ENCODE measurements at regions not wholly inside any gene's neighbourhood (a gene's known extent, or its start where the extent isn't known, plus 50 kb on each side); places are given as distances from the start of the nearest gene placed in this dataset.

DNA sequence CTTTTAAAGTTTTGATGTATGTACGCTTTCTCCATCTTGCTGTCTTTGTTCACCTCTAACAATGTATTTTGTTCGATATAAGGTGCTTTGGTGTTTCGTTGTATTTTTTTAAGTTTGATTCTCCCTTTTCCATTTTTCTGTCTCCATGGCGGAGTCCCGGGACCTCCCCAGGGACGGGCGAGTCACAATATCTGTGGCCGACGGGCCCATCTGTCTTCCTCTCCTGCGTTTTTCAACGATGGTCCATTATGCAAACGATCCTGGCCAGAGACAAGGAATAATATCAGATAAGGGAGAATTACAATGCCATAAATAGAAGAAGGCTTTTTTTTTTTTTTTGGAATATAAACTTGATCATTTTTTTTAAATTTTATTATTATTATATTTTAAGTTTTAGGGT is 112.3 kb upstream of the SHOX start:
- no peak overlapping the region for H3K4me3 ChIP-seq
- no peak overlapping the region for H3K27ac ChIP-seq (ENCODE audit: low read depth in 1 of 2, low read length in 1 of 2)
- no peaks in the 10 kb centered on the region for H3K27me3 ChIP-seq (ENCODE audit: control insufficient read depth in 3 of 3, insufficient read depth in 3 of 3, low read length in 2 of 3)
- H3K9me3 ChIP-seq (ENCODE audit: control insufficient read depth in 4 of 4, insufficient read depth in 3 of 4, low read length in 3 of 4) = no peaks in the 10 kb centered on the region
- DNase-seq (no peak), ATAC-seq (ENCODE audit: insufficient read depth, low FRiP score) (no peak)
- no peaks in the 10 kb centered on the region for H3K4me1 ChIP-seq (ENCODE audit: control insufficient read depth in 5 of 5, insufficient read depth in 5 of 5, low read length in 5 of 5)
- no peaks in the 10 kb centered on the region for H3K36me3 ChIP-seq (ENCODE audit: control insufficient read depth in 4 of 4, insufficient read depth in 4 of 4, low read length in 4 of 4)
- TF ChIP-seq, protein P1, sequence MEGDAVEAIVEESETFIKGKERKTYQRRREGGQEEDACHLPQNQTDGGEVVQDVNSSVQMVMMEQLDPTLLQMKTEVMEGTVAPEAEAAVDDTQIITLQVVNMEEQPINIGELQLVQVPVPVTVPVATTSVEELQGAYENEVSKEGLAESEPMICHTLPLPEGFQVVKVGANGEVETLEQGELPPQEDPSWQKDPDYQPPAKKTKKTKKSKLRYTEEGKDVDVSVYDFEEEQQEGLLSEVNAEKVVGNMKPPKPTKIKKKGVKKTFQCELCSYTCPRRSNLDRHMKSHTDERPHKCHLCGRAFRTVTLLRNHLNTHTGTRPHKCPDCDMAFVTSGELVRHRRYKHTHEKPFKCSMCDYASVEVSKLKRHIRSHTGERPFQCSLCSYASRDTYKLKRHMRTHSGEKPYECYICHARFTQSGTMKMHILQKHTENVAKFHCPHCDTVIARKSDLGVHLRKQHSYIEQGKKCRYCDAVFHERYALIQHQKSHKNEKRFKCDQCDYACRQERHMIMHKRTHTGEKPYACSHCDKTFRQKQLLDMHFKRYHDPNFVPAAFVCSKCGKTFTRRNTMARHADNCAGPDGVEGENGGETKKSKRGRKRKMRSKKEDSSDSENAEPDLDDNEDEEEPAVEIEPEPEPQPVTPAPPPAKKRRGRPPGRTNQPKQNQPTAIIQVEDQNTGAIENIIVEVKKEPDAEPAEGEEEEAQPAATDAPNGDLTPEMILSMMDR (IDR thresholded peaks at IDR 0.05; ENCODE audit: control extremely low read depth, extremely low read depth) = no peak
- no peak overlapping the region for H3K9ac ChIP-seq (ENCODE audit: insufficient read depth in 1 of 2, low read length in 2 of 2)
- 77 to 81% methylated on average over 12 of the region's 12 CpGs for WGBS, 2 donors

GRCh38 chrX:519741-520140 is 110.8 kb upstream of the SHOX start:
- Histone ChIP-seq H3K27ac (ENCODE audit: low read depth in 1 of 2, low read length in 1 of 2) (no peak overlapping the region), H3K9me3 (ENCODE audit: control insufficient read depth in 4 of 4, insufficient read depth in 3 of 4, low read length in 3 of 4) (no peaks in the 10 kb centered on the region), H3K4me3 (no peak overlapping the region), H3K4me1 (ENCODE audit: control insufficient read depth in 5 of 5, insufficient read depth in 5 of 5, low read length in 5 of 5) (no peaks in the 10 kb centered on the region), H3K36me3 (ENCODE audit: control insufficient read depth in 4 of 4, insufficient read depth in 4 of 4, low read length in 4 of 4) (no peaks in the 10 kb centered on the region), H3K9ac (ENCODE audit: insufficient read depth in 1 of 2, low read length in 2 of 2) (no peak overlapping the region), H3K27me3 (ENCODE audit: control insufficient read depth in 3 of 3, insufficient read depth in 3 of 3, low read length in 2 of 3) (no peaks in the 10 kb centered on the region)
- ATAC-seq (ENCODE audit: insufficient read depth, low FRiP score) (no peak), DNase-seq (no peak)
- 18 to 36% methylated on average over 9 of the region's 9 CpGs for WGBS, 2 donors
- TF ChIP-seq, protein P1 (IDR thresholded peaks at IDR 0.05; ENCODE audit: control extremely low read depth, extremely low read depth) = no peak

DNA sequence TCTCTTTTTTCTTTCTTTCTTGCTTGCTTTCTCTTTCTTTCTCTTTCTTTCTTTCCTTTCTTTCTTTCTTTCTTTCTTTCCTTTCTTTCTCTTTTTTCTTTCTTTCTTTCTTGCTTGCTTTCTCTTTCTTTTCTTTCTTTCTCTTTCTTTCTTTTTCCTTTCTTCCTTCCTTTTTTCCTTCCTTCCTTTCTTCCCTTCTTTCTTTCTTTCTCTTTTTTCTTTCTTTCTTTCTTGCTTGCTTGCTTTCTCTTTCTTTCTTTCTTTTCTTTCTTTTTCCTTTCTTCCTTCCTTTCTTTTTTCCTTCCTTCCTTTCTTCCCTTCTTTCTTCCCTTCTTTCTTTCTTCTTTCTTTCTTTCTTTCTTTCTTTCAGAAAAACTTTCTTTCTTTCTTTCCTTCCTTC is 108.1 kb upstream of the SHOX start:
- Histone ChIP-seq H3K9ac (ENCODE audit: insufficient read depth in 1 of 2, low read length in 2 of 2) (no peak overlapping the region), H3K4me1 (ENCODE audit: control insufficient read depth in 5 of 5, insufficient read depth in 5 of 5, low read length in 5 of 5) (no peaks in the 10 kb centered on the region), H3K4me3 (no peak overlapping the region), H3K36me3 (ENCODE audit: control insufficient read depth in 4 of 4, insufficient read depth in 4 of 4, low read length in 4 of 4) (no peaks in the 10 kb centered on the region), H3K9me3 (ENCODE audit: control insufficient read depth in 4 of 4, insufficient read depth in 3 of 4, low read length in 3 of 4) (peaks cover 0 to 12% (median 0%) of the 10 kb centered on the region in 4 donors), H3K27ac (ENCODE audit: low read depth in 1 of 2, low read length in 1 of 2) (no peak overlapping the region), H3K27me3 (ENCODE audit: control insufficient read depth in 3 of 3, insufficient read depth in 3 of 3, low read length in 2 of 3) (no peaks in the 10 kb centered on the region)
- DNase-seq (no peak), ATAC-seq (ENCODE audit: insufficient read depth, low FRiP score) (no peak)
- TF ChIP-seq, protein P1 (IDR thresholded peaks at IDR 0.05; ENCODE audit: control extremely low read depth, extremely low read depth) = no peak

DNA sequence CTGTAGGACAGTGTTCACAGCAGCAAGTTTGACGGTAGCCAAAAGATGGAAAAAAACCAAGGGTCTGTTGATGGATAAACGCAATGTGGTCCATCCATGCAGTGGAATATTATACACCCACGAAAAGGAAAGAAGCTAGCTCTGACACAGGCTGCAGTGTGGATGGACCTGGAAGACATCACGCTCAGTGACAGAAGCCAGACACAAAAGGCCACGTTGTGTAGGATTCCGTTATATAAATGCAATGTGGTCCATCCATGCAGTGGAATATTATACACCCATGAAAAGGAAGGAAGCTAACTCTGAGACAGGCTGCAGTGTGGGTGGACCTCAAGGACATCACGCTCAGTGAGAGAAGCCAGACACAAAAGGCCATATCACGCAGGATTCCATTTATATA is 105.5 kb upstream of the SHOX start:
- ATAC-seq (ENCODE audit: insufficient read depth, low FRiP score) (no peak), DNase-seq (no peak)
- H3K27ac ChIP-seq (ENCODE audit: low read depth in 1 of 2, low read length in 1 of 2) = no peak overlapping the region
- TF ChIP-seq, protein P1 (IDR thresholded peaks at IDR 0.05; ENCODE audit: control extremely low read depth, extremely low read depth) = no peak
- no peaks in the 10 kb centered on the region for H3K27me3 ChIP-seq (ENCODE audit: control insufficient read depth in 3 of 3, insufficient read depth in 3 of 3, low read length in 2 of 3)
- H3K4me3 ChIP-seq = no peak overlapping the region
- no peaks in the 10 kb centered on the region for H3K4me1 ChIP-seq (ENCODE audit: control insufficient read depth in 5 of 5, insufficient read depth in 5 of 5, low read length in 5 of 5)
- H3K36me3 ChIP-seq (ENCODE audit: control insufficient read depth in 4 of 4, insufficient read depth in 4 of 4, low read length in 4 of 4) = no peaks in the 10 kb centered on the region
- H3K9ac ChIP-seq (ENCODE audit: insufficient read depth in 1 of 2, low read length in 2 of 2) = no peak overlapping the region
- WGBS, 2 donors = 93 to 96% methylated on average over 8 of the region's 8 CpGs
- H3K9me3 ChIP-seq (ENCODE audit: control insufficient read depth in 4 of 4, insufficient read depth in 3 of 4, low read length in 3 of 4) = peaks cover 0 to 12% (median 5%) of the 10 kb centered on the region in 4 donors

All from lung (tissue), 11 donors.